HCT116 (cell line): ENCODE measurements at regions not wholly inside any gene's neighbourhood (a gene's known extent, or its start where the extent isn't known, plus 50 kb on each side); places are given as distances from the start of the nearest gene placed in this dataset.

ENCODE experiments used
- ATAC-seq: fragments of 200-7000 bp; cut with Tn5 transposase; 2 replicates; pipeline ENCODE4 v1.9.1; 2020; ENCODE audit warnings: mild to moderate bottlenecking, moderate library complexity
- BruUV-seq: library from RNA; stranded (reverse); fragments of 400-500 nt; replicated peaks from 2 replicates; lab custom pipeline; 2021; lab: Mats Ljungman, UMichigan
- CTCF ChIA-PET: fragments of 300-600 bp; sonication (Branson Sonifier 250); formaldehyde crosslinking; loops from one replicate; lab custom pipeline; 2021; ENCODE audit warnings: antibody characterized with exemption; lab: Charles Lee
- POLR2A ChIA-PET: fragments of 300-600, 350-600 bp; sonication (Branson Sonifier 250); formaldehyde crosslinking; loops from one replicate; lab custom pipeline; 2021; ENCODE audit warnings: antibody characterized with exemption; lab: Charles Lee
- RAD21 ChIA-PET, 2 experiments: fragments of 300-600 bp; sonication (Branson Sonifier 250); formaldehyde crosslinking; loops; one replicate each; lab custom pipeline; 2023; ENCODE audit warnings: low total read pairs in 2 of 2; ENCODE audit not compliant: uncharacterized antibody in 2 of 2, unreplicated experiment in 2 of 2, low non-redundant PET in 1 of 2; lab: Charles Lee
- DNase-seq: peaks from one replicate; pipeline ENCODE4 v3.0.0-alpha.2; 2010; ENCODE audit warnings: low read depth, low spot score
- H2AFZ ChIP-seq: fragments of 200-600 bp; shearing (Covaris generic), sonication (generic); 2 replicates; pipeline ENCODE4 v1.6.1; 2017; ENCODE audit warnings: low read depth, mixed run types, mixed read lengths, antibody characterized with exemption, low read length; ENCODE audit not compliant: poor library complexity, severe bottlenecking
- H3K27ac ChIP-seq: 2 replicates; pipeline ENCODE4 v1.5.1; 2012; ENCODE audit warnings: low read depth, low read length
- H3K27me3 ChIP-seq: fragments of 200-600 bp; sonication (generic); 2 replicates; pipeline ENCODE4 v1.6.1; 2016; ENCODE audit warnings: mixed run types, low read length, mixed read lengths; ENCODE audit not compliant: insufficient read depth
- H3K36me3 ChIP-seq, 2 experiments: fragments of 200-500 bp in 1 of 2; fragments of 200-600 bp in 1 of 2; sonication (Bioruptor generic) in 1 of 2; sonication (generic) in 1 of 2; 2 replicates each; pipeline versions ENCODE4 v1.5.1 to v1.6.1; 2014 to 2016; ENCODE audit warnings: low read length in 2 of 2, inconsistent platforms in 1 of 2, mixed read lengths in 1 of 2, mixed run types in 1 of 2; ENCODE audit not compliant: insufficient read depth in 2 of 2, control insufficient read depth in 1 of 2
- H3K4me1 ChIP-seq, 2 experiments: fragments of 200-600 bp in 1 of 2; sonication (generic) in 1 of 2; 2 replicates each; pipeline versions ENCODE4 v1.5.1 to v1.6.1; 2012 to 2017; ENCODE audit warnings: low read length in 2 of 2, inconsistent platforms in 1 of 2, mild to moderate bottlenecking in 1 of 2, mixed read lengths in 1 of 2, mixed run types in 1 of 2, moderate library complexity in 1 of 2; ENCODE audit not compliant: insufficient read depth in 2 of 2, control insufficient read depth in 1 of 2
- H3K4me2 ChIP-seq: fragments of 200-600 bp; sonication (generic); 2 replicates; pipeline ENCODE4 v1.6.1; 2017; ENCODE audit warnings: mixed run types, low read length, mixed read lengths
- H3K4me3 ChIP-seq, 2 experiments: fragments of 200-600 bp in 1 of 2; sonication (generic) in 1 of 2; replicated peaks in 1 of 2; 2 replicates each; pipeline ENCODE4 v1.5.1; 2011 to 2016; ENCODE audit warnings: low read length in 2 of 2, control low read depth in 1 of 2, low read depth in 1 of 2, mild to moderate bottlenecking in 1 of 2, mixed read lengths in 1 of 2, mixed run types in 1 of 2
- H3K79me2 ChIP-seq: fragments of 200-600 bp; sonication (generic); 2 replicates; pipeline ENCODE4 v1.6.1; 2017; ENCODE audit warnings: mild to moderate bottlenecking, mixed run types, low read length, moderate library complexity, mixed read lengths; ENCODE audit not compliant: insufficient read depth
- H3K9ac ChIP-seq: fragments of 200-600 bp; sonication (generic); 2 replicates; pipeline ENCODE4 v1.6.1; 2016; ENCODE audit warnings: low read length, mixed read lengths
- H3K9me2 ChIP-seq: fragments of 200-600 bp; sonication (generic), shearing (Covaris generic); 2 replicates; pipeline ENCODE4 v1.6.1; 2017; ENCODE audit warnings: mixed run types, mild to moderate bottlenecking, moderate library complexity; ENCODE audit not compliant: insufficient read depth
- H3K9me3 ChIP-seq, 2 experiments: fragments of 200-500 bp in 1 of 2; fragments of 200-600 bp in 1 of 2; sonication (Bioruptor generic) in 1 of 2; sonication (generic) in 1 of 2; 2 replicates each; pipeline ENCODE4 v1.6.1; 2014 to 2017; ENCODE audit warnings: low read length in 2 of 2, mixed read lengths in 2 of 2, inconsistent platforms in 1 of 2, low read depth in 1 of 2, mild to moderate bottlenecking in 1 of 2, mixed run types in 1 of 2, moderate library complexity in 1 of 2; ENCODE audit not compliant: control insufficient read depth in 1 of 2, insufficient read depth in 1 of 2
- H4K20me1 ChIP-seq: fragments of 200-600 bp; sonication (generic), shearing (Covaris generic); 2 replicates; pipeline ENCODE4 v1.6.1; 2017; ENCODE audit warnings: mixed run types, mild to moderate bottlenecking, moderate library complexity; ENCODE audit not compliant: insufficient read depth
- CBX3 ChIP-seq: IDR thresholded peaks from 2 replicates; pipeline ENCODE4 v1.6.1; 2012; ENCODE audit warnings: low read depth
- EGR1 ChIP-seq: IDR thresholded peaks from 2 replicates; pipeline ENCODE4 v1.6.1; 2012; ENCODE audit warnings: low read depth
- ELF1 ChIP-seq: IDR thresholded peaks from 2 replicates; pipeline ENCODE4 v1.6.1; 2012; ENCODE audit warnings: low read depth, borderline replicate concordance
- EZH2phosphoT487 ChIP-seq: fragments of 200-600 bp; IDR thresholded peaks from 2 replicates; pipeline ENCODE4 v1.6.1; 2018; ENCODE audit warnings: antibody characterized with exemption, borderline replicate concordance
- FOSL1 ChIP-seq: IDR thresholded peaks from 2 replicates; pipeline ENCODE4 v1.6.1; 2012; ENCODE audit warnings: low read depth
- JUND ChIP-seq: IDR thresholded peaks from 2 replicates; pipeline ENCODE4 v1.6.1; 2012
- POLR2A ChIP-seq: IDR thresholded peaks from 2 replicates; pipeline ENCODE4 v1.7.0; 2011; ENCODE audit warnings: borderline replicate concordance; ENCODE audit not compliant: insufficient read depth, insufficient read length; ENCODE audit errors: extremely low read depth
- POLR2AphosphoS5 ChIP-seq: IDR thresholded peaks from 2 replicates; pipeline ENCODE4 v1.6.1; 2011; ENCODE audit warnings: mild to moderate bottlenecking, low read depth, low read length, moderate library complexity
- SIN3A ChIP-seq: IDR thresholded peaks from 2 replicates; pipeline ENCODE4 v1.6.1; 2012; ENCODE audit warnings: low read depth
- SP1 ChIP-seq: IDR thresholded peaks from 2 replicates; pipeline ENCODE4 v1.6.1; 2012; ENCODE audit warnings: low read depth
- SRF ChIP-seq: IDR thresholded peaks from 2 replicates; pipeline ENCODE4 v1.6.1; 2012; ENCODE audit warnings: low read depth
- TCF7L2 ChIP-seq: IDR thresholded peaks from 2 replicates; pipeline ENCODE4 v1.7.0; 2011; ENCODE audit warnings: borderline replicate concordance, inconsistent platforms; ENCODE audit not compliant: insufficient read depth, insufficient read length; ENCODE audit errors: extremely low read depth
- ZFX ChIP-seq: fragments of 450-650 bp; IDR thresholded peaks from 2 replicates; pipeline ENCODE4 v1.6.1; 2017
- ZNF274 ChIP-seq: fragments of 200-500 bp; sonication (Bioruptor generic); IDR thresholded peaks from 2 replicates; pipeline ENCODE4 v1.6.1; 2014; ENCODE audit warnings: mild to moderate bottlenecking, low read depth, low read length, inconsistent platforms
- intact Hi-C: fragments of 100-400 bp; cut with micrococcal nuclease; formaldehyde crosslinking; loops from 2 replicates; pipeline ENCODE4 v1.10.0; 2022
- TF ChIP-seq, protein P1 (sequence below): IDR thresholded peaks from 2 replicates; pipeline ENCODE4 v1.6.1; 2012; ENCODE audit warnings: low read depth

DNA sequence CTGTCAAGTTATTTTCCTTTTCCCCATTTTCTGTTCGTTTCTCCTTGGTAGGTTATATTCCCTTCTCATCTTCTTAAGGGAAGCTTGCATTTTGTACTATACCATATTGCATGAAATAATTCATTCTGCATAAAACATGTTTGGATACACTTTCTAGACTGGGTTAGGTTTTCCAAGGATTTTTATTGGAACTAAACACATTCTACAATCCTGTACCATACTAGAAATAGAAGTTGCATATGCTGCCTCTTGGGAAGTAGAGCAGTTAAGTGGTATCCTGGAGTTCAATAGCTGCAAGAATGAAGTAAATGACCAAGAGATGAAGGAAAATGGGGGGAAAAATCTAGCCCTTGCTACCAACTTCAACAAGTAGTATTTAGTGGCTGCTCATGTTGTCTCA, 393.7 kb upstream of the SLIT2 start:
- no peaks in the 10 kb centered on the region for H3K9me2 ChIP-seq
- intact Hi-C loops, result no loop called here
- CTCF ChIA-PET, result no interaction called here

More for the DNA sequence above, 393.7 kb upstream of the SLIT2 start:
- Histone ChIP-seq H2AFZ (no peak overlapping the region), H3K9me3 (no peaks in the 10 kb centered on the region), H3K27me3 (no peaks in the 10 kb centered on the region), H3K79me2 (no peaks in the 10 kb centered on the region), H4K20me1 (no peaks in the 10 kb centered on the region), H3K9ac (no peak overlapping the region)
- TF ChIP-seq, protein P1, sequence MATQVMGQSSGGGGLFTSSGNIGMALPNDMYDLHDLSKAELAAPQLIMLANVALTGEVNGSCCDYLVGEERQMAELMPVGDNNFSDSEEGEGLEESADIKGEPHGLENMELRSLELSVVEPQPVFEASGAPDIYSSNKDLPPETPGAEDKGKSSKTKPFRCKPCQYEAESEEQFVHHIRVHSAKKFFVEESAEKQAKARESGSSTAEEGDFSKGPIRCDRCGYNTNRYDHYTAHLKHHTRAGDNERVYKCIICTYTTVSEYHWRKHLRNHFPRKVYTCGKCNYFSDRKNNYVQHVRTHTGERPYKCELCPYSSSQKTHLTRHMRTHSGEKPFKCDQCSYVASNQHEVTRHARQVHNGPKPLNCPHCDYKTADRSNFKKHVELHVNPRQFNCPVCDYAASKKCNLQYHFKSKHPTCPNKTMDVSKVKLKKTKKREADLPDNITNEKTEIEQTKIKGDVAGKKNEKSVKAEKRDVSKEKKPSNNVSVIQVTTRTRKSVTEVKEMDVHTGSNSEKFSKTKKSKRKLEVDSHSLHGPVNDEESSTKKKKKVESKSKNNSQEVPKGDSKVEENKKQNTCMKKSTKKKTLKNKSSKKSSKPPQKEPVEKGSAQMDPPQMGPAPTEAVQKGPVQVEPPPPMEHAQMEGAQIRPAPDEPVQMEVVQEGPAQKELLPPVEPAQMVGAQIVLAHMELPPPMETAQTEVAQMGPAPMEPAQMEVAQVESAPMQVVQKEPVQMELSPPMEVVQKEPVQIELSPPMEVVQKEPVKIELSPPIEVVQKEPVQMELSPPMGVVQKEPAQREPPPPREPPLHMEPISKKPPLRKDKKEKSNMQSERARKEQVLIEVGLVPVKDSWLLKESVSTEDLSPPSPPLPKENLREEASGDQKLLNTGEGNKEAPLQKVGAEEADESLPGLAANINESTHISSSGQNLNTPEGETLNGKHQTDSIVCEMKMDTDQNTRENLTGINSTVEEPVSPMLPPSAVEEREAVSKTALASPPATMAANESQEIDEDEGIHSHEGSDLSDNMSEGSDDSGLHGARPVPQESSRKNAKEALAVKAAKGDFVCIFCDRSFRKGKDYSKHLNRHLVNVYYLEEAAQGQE, result no peak
- TF ChIP-seq JUND, result no peak
- TF ChIP-seq FOSL1, result no peak
- TF ChIP-seq EGR1, result no peak
- no peak for TF ChIP-seq CBX3
- no peak for TF ChIP-seq POLR2A
- no peak for TF ChIP-seq SRF
- TF ChIP-seq POLR2AphosphoS5, result no peak
- TF ChIP-seq ELF1, result no peak
- TF ChIP-seq SIN3A, result no peak
- TF ChIP-seq TCF7L2, result no peak
- no peak for TF ChIP-seq ZNF274
- TF ChIP-seq SP1, result no peak
- TF ChIP-seq EZH2phosphoT487, result no peak
- no peak for TF ChIP-seq ZFX
- TF ChIP-seq, all 23 proteins: peak for 0
- Histone ChIP-seq H3K4me3 (no peak overlapping the region), H3K27ac (no peak overlapping the region), H3K4me2 (no peak overlapping the region), H3K4me1 (no peaks in the 10 kb centered on the region), H3K36me3 (no peaks in the 10 kb centered on the region)
- no TSS peak for BruUV-seq
- no peak for ATAC-seq
- RAD21 ChIA-PET, result no interaction called here
- POLR2A ChIA-PET, result no interaction called here
- DNase-seq, result no peak
